Spleen (tissue), 7 donors: ENCODE measurements at regions not wholly inside any gene's neighbourhood (a gene's known extent, or its start where the extent isn't known, plus 50 kb on each side); places are given as distances from the start of the nearest gene placed in this dataset.

Experiments used
- CTCF ChIP-seq, 11 experiments: fragments of 200-600 bp in 7 of 11; fragments of 450-650 bp in 4 of 11; sonication (generic) in 4 of 11; IDR thresholded peaks in 8 of 11; conservative IDR thresholded peaks in 3 of 11; 1 replicate in 7 of 11; 2 replicates in 4 of 11; pipeline versions ENCODE4 v1.4.0 to v1.8.0; 2016 to 2021; ENCODE audit warnings: antibody characterized with exemption in 11 of 11, inconsistent platforms in 4 of 11, mild to moderate bottlenecking in 1 of 11
- POLR2A ChIP-seq, 3 donors: fragments of 450-650 bp; IDR thresholded peaks; one replicate each; pipeline ENCODE4 v1.5.1; 2017; ENCODE audit warnings: antibody characterized with exemption in 3 of 3, mild to moderate bottlenecking in 1 of 3
- POLR2AphosphoS5 ChIP-seq, 3 donors: sonication (generic); formaldehyde crosslinking; IDR thresholded peaks; one replicate each; pipeline ENCODE4 v1.5.1; 2017; ENCODE audit warnings: antibody characterized with exemption in 3 of 3
- donor health status: DM: no; HTN: no; CAD: no; lungs with moderate emphysema.
- donor health status: DM: no; HTN: no; CAD: no.
- donor health status: DM: no; HTN: no; CAD: no.

- TF ChIP-seq CTCF (IDR thresholded peaks at IDR 0.05 in 8 of 11, conservative IDR thresholded peaks at IDR 0.05 in 3 of 11) (no peak), POLR2A (IDR thresholded peaks at IDR 0.05) (no peak), POLR2AphosphoS5 (IDR thresholded peaks at IDR 0.05) (no peak)
These were observed 402.4 kb upstream of the ZP4 start for GRCh38 chr1:238293075-238293474.
